Activated CD4-positive, CD25-positive, alpha-beta regulatory T cell treated with anti-CD3 and anti-CD28 coated beads, Interleukin-2, amount 50 U/mL, for 16 hours (primary cell): ENCODE measurements at regions not wholly inside any gene's neighbourhood (a gene's known extent, or its start where the extent isn't known, plus 50 kb on each side); places are given as distances from the start of the nearest gene placed in this dataset.
"Not testable (repeated sequence)": the region's sequence is repeated elsewhere in the genome, so short reads cannot be mapped to it uniquely, and the experiment has no call there.

Experiments
- DNase-seq: peaks from one replicate; pipeline ENCODE4 v3.0.0-alpha.2; 2020; ENCODE audit warnings: low read depth, low spot score

GRCh38 chr4:100034023-100034664, 84.1 kb upstream of the H2AZ1 start:
- DNase-seq = no peak

GRCh38 chr4:100026066-100026465, 76.0 kb upstream of the H2AZ1 start:
- DNase-seq = no peak

GRCh38 chr4:100023800-100024199, 73.7 kb upstream of the H2AZ1 start:
- no peak for DNase-seq

GRCh38 chr4:100022792-100023222, 72.7 kb upstream of the H2AZ1 start:
- no peak for DNase-seq

- no peak for DNase-seq
These were observed 69.7 kb upstream of the H2AZ1 start for GRCh38 chr4:100019821-100020220.

GRCh38 chr4:100017637-100018310, 67.7 kb upstream of the H2AZ1 start:
- DNase-seq = no peak

- no peak for DNase-seq
These were observed 66.1 kb upstream of the H2AZ1 start for GRCh38 chr4:100016191-100016590.

GRCh38 chr4:100014616-100015015, 64.5 kb upstream of the H2AZ1 start:
- no peak for DNase-seq

GRCh38 chr4:100009490-100009889, 59.4 kb upstream of the H2AZ1 start:
- DNase-seq = no peak

GRCh38 chr4:100008048-100008447, 58.0 kb upstream of the H2AZ1 start:
- no peak for DNase-seq

GRCh38 chr4:100006161-100006560, 56.1 kb upstream of the H2AZ1 start:
- not testable (repeated sequence) for DNase-seq
